SK-N-SH treated with all-trans-retinoic acid at 6 μM for 48 hours (cell line): ENCODE measurements at regions not wholly inside any gene's neighbourhood (a gene's known extent, or its start where the extent isn't known, plus 50 kb on each side); places are given as distances from the start of the nearest gene placed in this dataset.

Experiments used
- ATAC-seq: fragments of 200-7000 bp; cut with Tn5 transposase; 3 replicates; pipeline ENCODE4 v1.9.1; 2020; ENCODE audit warnings: mild to moderate bottlenecking, moderate library complexity
- ARNTL ChIP-seq: fragments of 450-650 bp; formaldehyde crosslinking; IDR thresholded peaks from 2 replicates; pipeline ENCODE4 v1.5.0; 2020; ENCODE audit warnings: low read depth, mild to moderate bottlenecking, moderate library complexity, borderline replicate concordance
- BACH2 ChIP-seq: fragments of 250-450 bp; sonication (Bioruptor Pico); IDR thresholded peaks from 2 replicates; pipeline ENCODE4 v1.9.0; 2021; ENCODE audit warnings: mild to moderate bottlenecking, borderline replicate concordance
- CREB5 ChIP-seq: fragments of 250-450 bp; sonication (Bioruptor Pico); IDR thresholded peaks from 2 replicates; pipeline ENCODE4 v1.5.1; 2020; ENCODE audit warnings: low read depth, mild to moderate bottlenecking, moderate library complexity
- CSDC2 ChIP-seq: fragments of 250-450 bp; sonication (Bioruptor Pico); IDR thresholded peaks from 2 replicates; pipeline ENCODE4 v1.5.0; 2020; ENCODE audit warnings: mild to moderate bottlenecking, moderate library complexity
- CSRNP3 ChIP-seq: fragments of 250-450 bp; sonication (Bioruptor Pico); IDR thresholded peaks from 2 replicates; pipeline ENCODE4 v1.5.1; 2021; ENCODE audit warnings: mild to moderate bottlenecking, moderate library complexity
- ESRRG ChIP-seq: fragments of 250-450 bp; sonication (Bioruptor Pico); IDR thresholded peaks from 2 replicates; pipeline ENCODE4 v1.6.1; 2021; ENCODE audit warnings: mild to moderate bottlenecking
- GLIS3 ChIP-seq: fragments of 250-450 bp; sonication (Bioruptor Pico); IDR thresholded peaks from 2 replicates; pipeline ENCODE4 v1.5.0; 2020; ENCODE audit warnings: mild to moderate bottlenecking, moderate library complexity
- OSR1 ChIP-seq: fragments of 250-450 bp; sonication (Bioruptor Pico); IDR thresholded peaks from 2 replicates; pipeline ENCODE4 v1.8.0; 2022; ENCODE audit warnings: moderate library complexity, mild to moderate bottlenecking, inconsistent platforms
- PATZ1 ChIP-seq: fragments of 250-450 bp; sonication (Bioruptor Pico); IDR thresholded peaks from 2 replicates; pipeline ENCODE4 v1.8.0; 2020; ENCODE audit warnings: mild to moderate bottlenecking, moderate library complexity, borderline replicate concordance
- POU6F1 ChIP-seq: fragments of 250-450 bp; sonication (Bioruptor Pico); IDR thresholded peaks from 2 replicates; pipeline ENCODE4 v1.8.0; 2021; ENCODE audit warnings: low read depth, mild to moderate bottlenecking, moderate library complexity, borderline replicate concordance
- PPARA ChIP-seq: fragments of 250-450 bp; sonication (Bioruptor Pico); IDR thresholded peaks from 2 replicates; pipeline ENCODE4 v1.5.0; 2020; ENCODE audit warnings: mild to moderate bottlenecking, borderline replicate concordance
- RARB ChIP-seq: fragments of 250-450 bp; sonication (Bioruptor Pico); IDR thresholded peaks from 2 replicates; pipeline ENCODE4 v1.8.0; 2021; ENCODE audit warnings: mild to moderate bottlenecking, moderate library complexity
- SNAI2 ChIP-seq: fragments of 250-450 bp; sonication (Bioruptor Pico); IDR thresholded peaks from 2 replicates; pipeline ENCODE4 v1.5.0; 2020; ENCODE audit warnings: mild to moderate bottlenecking, moderate library complexity
- TCF4 ChIP-seq: fragments of 250-450 bp; sonication (Bioruptor Pico); IDR thresholded peaks from 2 replicates; pipeline ENCODE4 v1.8.0; 2021; ENCODE audit warnings: mild to moderate bottlenecking, moderate library complexity, borderline replicate concordance
- TOX ChIP-seq: fragments of 250-450 bp; sonication (Bioruptor Pico); IDR thresholded peaks from 2 replicates; pipeline ENCODE4 v1.8.0; 2021; ENCODE audit warnings: mild to moderate bottlenecking, moderate library complexity, borderline replicate concordance
- TSHZ2 ChIP-seq: fragments of 250-450 bp; sonication (Bioruptor Pico); IDR thresholded peaks from 2 replicates; pipeline ENCODE4 v1.5.0; 2020; ENCODE audit warnings: mild to moderate bottlenecking, moderate library complexity
- ZC3H10 ChIP-seq: fragments of 250-450 bp; sonication (Bioruptor Pico); IDR thresholded peaks from 2 replicates; pipeline ENCODE4 v1.5.1; 2021; ENCODE audit warnings: mild to moderate bottlenecking, moderate library complexity
- ZFP3 ChIP-seq: fragments of 250-450 bp; sonication (Bioruptor Pico); IDR thresholded peaks from 2 replicates; pipeline ENCODE4 v1.5.0; 2020; ENCODE audit warnings: mild to moderate bottlenecking, moderate library complexity
- ZFP30 ChIP-seq: fragments of 450-650 bp; formaldehyde crosslinking; IDR thresholded peaks from 2 replicates; pipeline ENCODE4 v1.5.0; 2022; ENCODE audit warnings: mild to moderate bottlenecking, moderate library complexity
- ZNF565 ChIP-seq: fragments of 450-650 bp; formaldehyde crosslinking; conservative IDR thresholded peaks from 2 replicates; pipeline ENCODE4 v1.5.0; 2020; ENCODE audit warnings: low read depth, mild to moderate bottlenecking, moderate library complexity
- ZNF70 ChIP-seq: fragments of 450-650 bp; formaldehyde crosslinking; IDR thresholded peaks from 2 replicates; pipeline ENCODE4 v1.5.0; 2020; ENCODE audit warnings: mild to moderate bottlenecking, moderate library complexity
- ZNF8 ChIP-seq: fragments of 450-650 bp; formaldehyde crosslinking; IDR thresholded peaks from 2 replicates; pipeline ENCODE4 v1.5.0; 2020; ENCODE audit warnings: mild to moderate bottlenecking, moderate library complexity

- no peak for TF ChIP-seq CREB5 (CRISPR knock-in tag)
- no peak for TF ChIP-seq PATZ1 (CRISPR knock-in tag)
- no peak for TF ChIP-seq ZC3H10 (CRISPR knock-in tag)
- no peak for TF ChIP-seq PPARA
These were observed 364.7 kb upstream of the POM121L12 start (continued) for GRCh38 chr7:52670608-52671225.

GRCh38 chr7:52669031-52669430 is 366.4 kb upstream of the POM121L12 start:
- no peak for TF ChIP-seq ZFP30 (CRISPR knock-in tag)
- no peak for TF ChIP-seq BACH2 (CRISPR knock-in tag)
- no peak for TF ChIP-seq ZFP3
- no peak for TF ChIP-seq CSDC2 (CRISPR knock-in tag)
- no peak for TF ChIP-seq RARB
- TF ChIP-seq TSHZ2: no peak
- no peak for TF ChIP-seq POU6F1 (CRISPR knock-in tag)
- no peak for TF ChIP-seq OSR1 (CRISPR knock-in tag)
- no peak for TF ChIP-seq ZNF70 (CRISPR knock-in tag)
- no peak for TF ChIP-seq SNAI2 (CRISPR knock-in tag)
- no peak for TF ChIP-seq CSRNP3 (CRISPR knock-in tag)
- TF ChIP-seq ARNTL: no peak
- TF ChIP-seq ZNF8 (CRISPR knock-in tag): no peak
- no peak for TF ChIP-seq PPARA
- no peak for TF ChIP-seq ESRRG (CRISPR knock-in tag)
- no peak for TF ChIP-seq TOX (CRISPR knock-in tag)
- no peak for TF ChIP-seq GLIS3 (CRISPR knock-in tag)
- no peak for ATAC-seq

GRCh38 chr7:52668435-52668834 is 367.0 kb upstream of the POM121L12 start:
- ATAC-seq: no peak
- no peak for TF ChIP-seq ARNTL
- TF ChIP-seq ZFP30 (CRISPR knock-in tag): no peak
- no peak for TF ChIP-seq ZNF565
- TF ChIP-seq TOX (CRISPR knock-in tag): no peak
- no peak for TF ChIP-seq CSDC2 (CRISPR knock-in tag)
- TF ChIP-seq TCF4 (CRISPR knock-in tag): no peak
- TF ChIP-seq RARB: no peak
- TF ChIP-seq CREB5 (CRISPR knock-in tag): no peak
- no peak for TF ChIP-seq PATZ1 (CRISPR knock-in tag)
- TF ChIP-seq ZFP3: no peak
- no peak for TF ChIP-seq OSR1 (CRISPR knock-in tag)
- no peak for TF ChIP-seq GLIS3 (CRISPR knock-in tag)
- no peak for TF ChIP-seq CSRNP3 (CRISPR knock-in tag)
- TF ChIP-seq SNAI2 (CRISPR knock-in tag): no peak
- no peak for TF ChIP-seq ZC3H10 (CRISPR knock-in tag)
